B cell (primary cell): ENCODE measurements at regions not wholly inside any gene's neighbourhood (a gene's known extent, or its start where the extent isn't known, plus 50 kb on each side); places are given as distances from the start of the nearest gene placed in this dataset.

Experiments
- ATAC-seq: fragments of 200-7000 bp; cut with Tn5 transposase; one replicate; pipeline ENCODE4 v1.10.0; 2021; ENCODE audit warnings: low read depth, mild to moderate bottlenecking, moderate number of reproducible peaks, moderate library complexity
- CTCF ChIA-PET: fragments of 350-600 bp; sonication (Branson Sonifier 250); formaldehyde crosslinking; loops from one replicate; lab custom pipeline; 2021; ENCODE audit warnings: antibody characterized with exemption, inconsistent platforms; lab: Charles Lee
- POLR2A ChIA-PET: fragments of 350-600 bp; sonication (Branson Sonifier 250); formaldehyde crosslinking; loops from one replicate; lab custom pipeline; 2021; ENCODE audit warnings: antibody characterized with exemption; lab: Charles Lee
- DNase-seq: peaks from one replicate; pipeline ENCODE4 v3.0.0; 2013
- H2AFZ ChIP-seq: 2 replicates; pipeline ENCODE4 v1.6.1; 2012; ENCODE audit warnings: mild to moderate bottlenecking, low read depth, low read length; ENCODE audit not compliant: insufficient read depth, poor library complexity, severe bottlenecking
- H3K27ac ChIP-seq, 2 donors: 1 replicate in 1 of 2; 2 replicates in 1 of 2; pipeline ENCODE4 v1.5.1; 2012 to 2013; ENCODE audit warnings: low read length in 2 of 2, mild to moderate bottlenecking in 2 of 2, moderate library complexity in 1 of 2
- H3K27me3 ChIP-seq, 4 experiments: fragments of 200-600 bp in 1 of 4; sonication (generic) in 1 of 4; replicated peaks in 1 of 4; 1 replicate in 2 of 4; 2 replicates in 2 of 4; pipeline versions ENCODE4 v1.6.1 to v1.7.0; 2013 to 2016; ENCODE audit warnings: low read length in 3 of 4, mild to moderate bottlenecking in 2 of 4, mixed read lengths in 1 of 4, moderate library complexity in 1 of 4; ENCODE audit not compliant: insufficient read depth in 4 of 4, control insufficient read depth in 3 of 4; ENCODE audit errors: control extremely low read depth in 1 of 4
- H3K36me3 ChIP-seq, 2 experiments: replicated peaks in 1 of 2; 1 replicate in 1 of 2; 2 replicates in 1 of 2; pipeline versions ENCODE4 v1.6.1 to v1.7.1; 2013; ENCODE audit warnings: low read length in 1 of 2; ENCODE audit not compliant: insufficient read depth in 2 of 2, control insufficient read depth in 1 of 2; ENCODE audit errors: control extremely low read depth in 1 of 2, extremely low read depth in 1 of 2
- H3K4me1 ChIP-seq, 2 donors: fragments of 200-600 bp in 1 of 2; sonication (generic) in 1 of 2; 1 replicate in 1 of 2; 2 replicates in 1 of 2; pipeline versions ENCODE4 v1.5.1 to v1.6.1; 2013 to 2017; ENCODE audit warnings: low read length in 2 of 2; ENCODE audit not compliant: control insufficient read depth in 2 of 2, insufficient read depth in 2 of 2
- H3K4me2 ChIP-seq: replicated peaks from 2 replicates; pipeline ENCODE3; 2012; ENCODE audit warnings: mild to moderate bottlenecking, low read depth, low read length; ENCODE audit not compliant: poor library complexity, severe bottlenecking
- H3K4me3 ChIP-seq, 5 experiments: fragments of 200-600 bp in 1 of 5; sonication (generic) in 1 of 5; 1 replicate in 3 of 5; 2 replicates in 2 of 5; pipeline versions ENCODE4 v1.5.1 to v1.7.0; 2011 to 2016; ENCODE audit warnings: low read length in 4 of 5, mild to moderate bottlenecking in 4 of 5, low read depth in 2 of 5, control low read depth in 1 of 5, moderate library complexity in 1 of 5; ENCODE audit not compliant: insufficient read depth in 1 of 5; ENCODE audit errors: control extremely low read depth in 1 of 5, extremely low read depth in 1 of 5
- H3K79me2 ChIP-seq: fragments of 200-600 bp; sonication (generic); one replicate; pipeline ENCODE4 v1.6.0; 2016; ENCODE audit warnings: low read length; ENCODE audit not compliant: control insufficient read depth, insufficient read depth
- H3K9ac ChIP-seq: fragments of 200-600 bp; sonication (generic); 2 replicates; pipeline ENCODE4 v1.6.1; 2017; ENCODE audit warnings: mild to moderate bottlenecking, low read length, moderate library complexity
- H3K9me3 ChIP-seq, 3 donors: one replicate each; pipeline versions ENCODE4 v1.6.1 to v1.7.1; 2013; ENCODE audit warnings: low read length in 2 of 3; ENCODE audit not compliant: control insufficient read depth in 2 of 3, insufficient read depth in 1 of 3; ENCODE audit errors: control extremely low read depth in 1 of 3
- H4K20me1 ChIP-seq: 2 replicates; pipeline ENCODE4 v1.6.0; 2012; ENCODE audit warnings: mild to moderate bottlenecking, low read length; ENCODE audit not compliant: insufficient read depth, control insufficient read depth, poor library complexity, severe bottlenecking
- H3K27ac Mint-ChIP-seq: one replicate; pipeline ENCODE4 v1.8.0; 2021; ENCODE audit warnings: mixed read lengths
- H3K27me3 Mint-ChIP-seq: one replicate; pipeline ENCODE4 v1.8.0; 2021; ENCODE audit warnings: mixed read lengths
- H3K4me1 Mint-ChIP-seq: one replicate; pipeline ENCODE4 v1.8.0; 2021; ENCODE audit warnings: mixed read lengths
- H3K4me3 Mint-ChIP-seq: one replicate; pipeline ENCODE4 v1.8.0; 2021; ENCODE audit warnings: mixed read lengths
- H3K9me3 Mint-ChIP-seq: one replicate; pipeline ENCODE4 v1.8.0; 2022; ENCODE audit warnings: mixed read lengths; ENCODE audit not compliant: insufficient read depth
- EZH2 ChIP-seq: IDR thresholded peaks from 2 replicates; pipeline ENCODE4 v1.6.1; 2012; ENCODE audit warnings: borderline replicate concordance, low read depth, mild to moderate bottlenecking, moderate library complexity, low read length; ENCODE audit not compliant: insufficient read depth, poor library complexity, severe bottlenecking
- WGBS: methylation state at CpG from one replicate; pipeline ENCODE4 v1.1.5; 2013; ENCODE audit warnings: missing lambda C conversion rate; ENCODE audit not compliant: insufficient coverage; 5-methylcytosine and 5-hydroxymethylcytosine counted together
- intact Hi-C: fragments of 100-400 bp; cut with micrococcal nuclease; formaldehyde crosslinking; loops from one replicate; pipeline ENCODE4 v1.10.0; 2022
- TF ChIP-seq, protein P1 (sequence below): fragments of 200-600 bp; IDR thresholded peaks from one replicate; pipeline ENCODE4 v1.8.0; 2022; ENCODE audit warnings: antibody characterized with exemption, mild to moderate bottlenecking

DNA sequence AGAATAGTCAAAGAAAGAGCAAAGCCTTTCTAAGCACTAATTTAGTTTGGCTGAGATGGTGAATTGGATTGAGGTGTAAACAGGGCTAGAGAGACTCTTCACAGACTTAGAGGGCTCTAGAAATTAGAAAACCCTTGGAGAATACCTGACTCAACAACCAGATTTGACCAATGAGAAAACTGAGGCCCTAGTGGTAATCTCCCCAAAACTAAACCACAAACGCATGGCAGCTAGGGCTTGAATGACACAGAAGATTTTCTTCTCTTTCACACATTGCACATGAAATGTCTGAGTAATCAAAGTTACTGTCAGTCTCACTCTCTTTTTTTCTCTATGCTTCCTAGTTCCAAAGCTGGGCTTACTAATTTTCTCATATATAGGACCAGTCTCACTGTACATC, 314.5 kb upstream of the KCNJ16 start:
- Histone ChIP-seq H3K4me1 (no peaks in the 10 kb centered on the region), H3K4me2 (no peak overlapping the region), H3K36me3 (no peaks in the 10 kb centered on the region), H3K27ac (no peak overlapping the region), H2AFZ (no peak overlapping the region), H4K20me1 (no peaks in the 10 kb centered on the region), H3K79me2 (no peaks in the 10 kb centered on the region), H3K9me3 (no peaks in the 10 kb centered on the region), H3K27me3 (no peaks in the 10 kb centered on the region), H3K9ac (no peak overlapping the region), H3K4me3 (no peak overlapping the region)
- ChIA-PET CTCF (no interaction called here), POLR2A (no interaction called here)
- DNase-seq (no peak), ATAC-seq (no peak)
- no peaks in the 10 kb centered on the region for H3K9me3 Mint-ChIP-seq
- H3K27ac Mint-ChIP-seq: no peak overlapping the region
- intact Hi-C loops: no loop called here
- TF ChIP-seq, protein P1, sequence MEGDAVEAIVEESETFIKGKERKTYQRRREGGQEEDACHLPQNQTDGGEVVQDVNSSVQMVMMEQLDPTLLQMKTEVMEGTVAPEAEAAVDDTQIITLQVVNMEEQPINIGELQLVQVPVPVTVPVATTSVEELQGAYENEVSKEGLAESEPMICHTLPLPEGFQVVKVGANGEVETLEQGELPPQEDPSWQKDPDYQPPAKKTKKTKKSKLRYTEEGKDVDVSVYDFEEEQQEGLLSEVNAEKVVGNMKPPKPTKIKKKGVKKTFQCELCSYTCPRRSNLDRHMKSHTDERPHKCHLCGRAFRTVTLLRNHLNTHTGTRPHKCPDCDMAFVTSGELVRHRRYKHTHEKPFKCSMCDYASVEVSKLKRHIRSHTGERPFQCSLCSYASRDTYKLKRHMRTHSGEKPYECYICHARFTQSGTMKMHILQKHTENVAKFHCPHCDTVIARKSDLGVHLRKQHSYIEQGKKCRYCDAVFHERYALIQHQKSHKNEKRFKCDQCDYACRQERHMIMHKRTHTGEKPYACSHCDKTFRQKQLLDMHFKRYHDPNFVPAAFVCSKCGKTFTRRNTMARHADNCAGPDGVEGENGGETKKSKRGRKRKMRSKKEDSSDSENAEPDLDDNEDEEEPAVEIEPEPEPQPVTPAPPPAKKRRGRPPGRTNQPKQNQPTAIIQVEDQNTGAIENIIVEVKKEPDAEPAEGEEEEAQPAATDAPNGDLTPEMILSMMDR: no peak
- no peak for TF ChIP-seq EZH2
- no peaks in the 10 kb centered on the region for H3K27me3 Mint-ChIP-seq
- H3K4me3 Mint-ChIP-seq: no peak overlapping the region
- no peaks in the 10 kb centered on the region for H3K4me1 Mint-ChIP-seq
- 71% methylated on average over 1 of the region's 1 CpG for WGBS

DNA sequence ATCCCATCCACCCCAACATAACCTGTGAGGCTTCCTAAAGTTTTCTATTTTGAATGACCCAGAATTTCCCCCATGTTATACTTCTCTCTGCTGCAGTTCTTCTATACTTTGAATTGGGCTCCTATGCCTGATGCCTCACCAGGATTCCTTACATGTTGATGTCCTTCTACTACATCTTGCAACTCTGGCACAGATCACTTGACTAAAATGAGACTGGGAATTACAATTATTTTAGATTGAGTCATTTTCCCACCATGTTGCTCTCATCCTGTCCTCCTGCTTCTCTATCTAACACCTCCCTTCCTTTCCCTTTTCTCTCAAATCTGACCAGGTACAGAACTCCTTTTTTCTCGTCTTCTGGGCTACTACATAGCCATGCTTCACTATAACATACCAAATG, 314.0 kb upstream of the KCNJ16 start:
- CTCF ChIA-PET: no interaction called here
- no peak overlapping the region for H3K4me2 ChIP-seq
- H3K9me3 Mint-ChIP-seq: no peaks in the 10 kb centered on the region

More for the DNA sequence above, 314.0 kb upstream of the KCNJ16 start:
- H3K27me3 Mint-ChIP-seq: no peaks in the 10 kb centered on the region
- no peaks in the 10 kb centered on the region for H3K79me2 ChIP-seq
- intact Hi-C loops: no loop called here
- H3K36me3 ChIP-seq: no peaks in the 10 kb centered on the region
- no CpG with 5 or more reads among the region's 1 CpG for WGBS
- DNase-seq (no peak), ATAC-seq (no peak)
- no peaks in the 10 kb centered on the region for H3K27me3 ChIP-seq
- POLR2A ChIA-PET: no interaction called here
- H4K20me1 ChIP-seq: no peaks in the 10 kb centered on the region
- no peak overlapping the region for H3K27ac Mint-ChIP-seq
- H3K4me1 ChIP-seq: no peaks in the 10 kb centered on the region
- H2AFZ ChIP-seq: no peak overlapping the region
- H3K9ac ChIP-seq: no peak overlapping the region
- H3K4me3 Mint-ChIP-seq: no peak overlapping the region
- no peaks in the 10 kb centered on the region for H3K9me3 ChIP-seq
- H3K4me3 ChIP-seq: no peak overlapping the region
- H3K4me1 Mint-ChIP-seq: no peaks in the 10 kb centered on the region
- no peak overlapping the region for H3K27ac ChIP-seq
- no peak for TF ChIP-seq EZH2
- TF ChIP-seq, protein P1: no peak
